HG03025 (cell line): ENCODE measurements at regions not wholly inside any gene's neighbourhood (a gene's known extent, or its start where the extent isn't known, plus 50 kb on each side); places are given as distances from the start of the nearest gene placed in this dataset.

Source experiments
- ATAC-seq: cut with Tn5 transposase; IDR thresholded peaks from one replicate; pipeline ENCODE4 v1.9.1; 2021; ENCODE audit warnings: mild to moderate bottlenecking, moderate library complexity; ENCODE audit not compliant: unreplicated experiment, low FRiP score

DNA sequence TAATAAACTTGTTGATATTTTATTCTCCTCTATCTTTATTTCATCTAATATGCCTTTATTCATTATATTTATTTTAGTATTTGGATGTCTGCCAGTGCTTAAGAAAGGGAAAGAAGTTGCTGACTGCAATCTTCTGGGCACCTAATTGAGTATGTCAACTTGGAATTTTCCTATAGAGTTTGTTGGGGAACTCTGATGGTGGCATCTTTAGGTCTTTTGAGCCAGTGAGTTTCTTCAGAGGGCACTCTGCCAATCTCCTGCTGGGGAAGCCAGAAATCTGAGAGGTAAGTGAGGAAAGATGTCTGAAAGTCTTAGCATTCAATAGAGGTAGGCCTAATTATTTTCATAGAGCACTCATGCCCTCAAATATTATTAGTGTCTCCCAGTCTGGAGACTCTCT, 475.0 kb downstream of the GABRG1 start:
- ATAC-seq, result no peak

DNA sequence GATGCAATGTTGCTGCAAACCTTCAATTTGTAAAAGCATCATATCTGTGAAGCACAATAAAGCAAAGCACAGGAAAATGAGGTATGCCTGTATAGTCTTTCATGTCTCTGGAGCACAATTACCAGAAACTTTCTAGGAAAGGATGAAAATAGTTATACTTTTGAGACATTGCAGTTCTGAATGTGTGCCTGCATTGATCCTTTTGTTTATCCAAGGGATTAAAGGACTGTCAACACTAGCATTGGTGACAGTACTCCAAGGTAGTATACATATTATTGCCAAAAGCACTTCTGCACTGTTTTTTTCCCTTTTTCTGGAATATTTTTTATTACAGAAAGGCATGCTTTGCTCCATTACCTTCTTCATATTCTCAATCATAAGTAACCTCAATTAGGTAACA, 476.0 kb downstream of the GABRG1 start:
- ATAC-seq, result no peak

DNA sequence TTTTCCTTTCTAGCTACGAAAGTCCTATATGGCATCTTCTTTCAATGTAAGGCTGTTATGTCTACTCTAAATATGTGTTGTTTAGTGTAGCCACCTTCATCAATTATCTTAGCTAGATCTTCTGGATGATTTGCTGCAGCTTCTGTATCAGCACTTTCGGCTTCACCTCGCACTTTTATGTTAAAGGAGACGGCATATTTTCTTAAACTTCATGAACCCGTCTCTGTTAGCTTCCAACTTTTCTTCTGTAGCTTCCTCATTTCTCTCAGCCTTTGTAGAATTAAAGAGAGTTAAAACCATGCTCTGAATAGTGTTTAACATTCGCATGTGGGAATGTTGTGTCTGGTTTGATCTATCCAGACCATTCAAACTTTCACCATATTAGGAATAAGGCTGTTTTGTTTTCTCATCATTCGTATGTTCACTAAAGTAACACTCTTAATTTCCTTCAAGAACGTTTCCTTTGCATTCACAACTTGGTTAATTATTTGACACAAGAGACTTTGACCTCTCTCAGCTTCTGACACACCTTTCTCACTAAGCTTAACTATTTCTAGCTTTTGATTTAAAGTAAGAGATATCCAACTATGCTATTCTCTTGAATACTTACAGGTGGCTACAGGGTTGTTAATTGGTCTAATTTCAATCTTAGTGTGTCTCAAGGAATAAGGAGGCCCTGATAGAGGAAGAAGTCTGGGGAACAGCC, 476.8 kb downstream of the GABRG1 start:
- no peak for ATAC-seq

DNA sequence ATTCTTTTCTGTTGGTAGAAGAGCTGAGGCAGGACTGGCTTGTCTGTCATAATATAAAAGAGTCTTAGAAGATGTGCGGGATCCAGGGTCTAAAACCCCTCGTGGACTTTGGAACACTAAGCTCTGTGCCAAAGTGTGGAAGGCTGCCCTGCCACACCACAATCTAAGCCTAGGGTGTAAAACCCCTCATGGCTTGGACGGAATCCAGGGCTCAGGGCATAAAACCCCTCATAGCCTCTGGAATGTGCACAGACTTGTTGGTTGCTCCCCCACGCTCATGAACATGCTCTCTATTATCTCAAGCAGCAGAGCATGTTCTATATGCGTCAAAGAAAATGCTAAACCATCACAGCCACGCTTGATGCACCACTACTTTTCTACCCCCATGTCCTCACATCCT, 483.6 kb downstream of the GABRG1 start:
- no peak for ATAC-seq

DNA sequence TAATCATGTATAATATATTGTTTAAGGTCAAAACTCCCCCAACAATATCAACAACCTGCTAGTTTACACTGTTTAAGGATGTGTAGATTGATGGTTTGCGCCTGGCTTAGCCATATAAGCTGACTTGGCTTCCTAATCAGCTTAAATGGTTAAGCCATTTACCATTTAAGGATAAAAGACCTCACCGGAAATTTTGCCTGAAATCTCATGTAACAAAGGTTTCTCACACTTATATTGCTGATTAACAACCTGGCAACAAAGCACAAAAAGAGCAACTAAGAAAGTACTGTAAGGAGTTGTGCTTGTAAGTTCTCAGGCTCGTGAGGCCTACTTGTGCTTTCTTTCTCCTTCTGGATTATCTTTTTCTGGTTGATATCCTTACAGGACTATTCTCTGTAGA, 485.2 kb downstream of the GABRG1 start:
- no peak for ATAC-seq

DNA sequence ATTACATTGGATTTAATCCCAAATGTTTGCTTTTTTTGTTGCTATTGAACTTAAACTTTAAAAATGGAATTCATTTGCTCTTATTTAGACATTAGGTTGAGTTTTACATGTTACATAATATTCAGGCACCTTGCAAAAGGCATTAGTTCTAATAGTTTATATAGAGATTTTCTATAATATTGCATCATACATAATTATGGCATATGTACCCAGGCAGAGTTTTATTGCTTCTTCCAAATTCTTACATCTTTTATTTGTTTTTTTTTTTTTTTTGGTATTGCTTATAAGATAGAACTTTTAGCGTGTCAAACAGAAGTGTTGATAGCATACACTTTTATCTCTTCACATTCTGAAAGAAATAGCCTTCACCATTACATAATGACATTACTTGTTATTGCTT, 487.7 kb downstream of the GABRG1 start:
- ATAC-seq, result no peak

DNA sequence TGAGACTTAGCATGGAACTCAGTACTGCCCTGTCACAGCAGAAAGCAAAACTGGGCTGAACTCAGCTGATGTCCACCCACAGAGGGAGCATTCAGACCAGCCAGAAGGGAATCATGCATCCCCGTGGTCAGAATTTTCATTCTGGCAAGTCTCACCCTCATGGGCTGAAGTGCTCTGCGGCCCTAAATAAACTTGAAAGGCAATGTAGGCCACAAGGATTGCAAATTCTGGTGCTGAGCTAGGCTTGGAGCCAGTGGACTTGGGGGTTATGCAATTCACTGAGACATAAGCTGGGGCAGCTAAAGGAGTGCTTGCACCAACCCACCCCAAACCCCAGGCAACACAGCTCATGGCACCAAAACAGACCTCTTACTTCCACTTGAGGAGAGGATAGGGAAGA, 494.1 kb downstream of the GABRG1 start:
- no peak for ATAC-seq

DNA sequence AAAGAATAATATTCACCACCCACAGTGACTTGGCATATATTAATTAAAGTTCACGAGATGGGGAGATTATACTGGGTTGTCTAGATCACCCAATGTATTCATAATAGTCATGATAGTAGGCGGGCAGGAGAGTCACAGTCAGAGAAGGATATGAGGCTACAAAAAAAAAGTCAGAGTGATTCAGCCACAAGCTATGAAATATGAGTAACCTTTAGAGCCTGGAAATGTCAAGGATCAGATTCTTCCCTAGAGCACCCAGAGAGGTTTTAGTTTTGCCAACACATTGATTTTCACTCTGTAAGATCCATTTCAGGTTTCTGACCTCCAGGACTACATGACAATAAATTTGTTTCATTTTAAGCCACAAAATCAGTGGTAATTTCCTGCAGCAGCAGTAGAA, 501.9 kb downstream of the GABRG1 start:
- ATAC-seq, result no peak

DNA sequence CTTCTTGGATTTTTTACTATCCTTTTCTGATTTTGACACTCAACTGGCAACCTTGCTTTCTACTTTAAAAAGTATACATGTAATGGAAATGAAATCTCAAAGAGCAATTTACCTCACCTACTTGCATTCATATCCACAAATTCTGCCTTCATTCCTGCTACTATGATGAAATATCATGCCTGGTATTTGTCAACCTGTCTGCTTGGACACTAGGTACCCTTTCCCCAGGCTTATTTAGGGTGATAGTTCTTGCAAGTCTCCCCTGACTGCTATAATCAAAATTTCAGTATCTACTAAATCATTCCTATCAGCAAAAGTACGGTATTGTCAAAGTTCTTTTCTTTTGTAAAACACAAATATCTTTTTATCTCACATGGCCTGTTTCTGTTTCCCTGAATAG, 503.0 kb downstream of the GABRG1 start:
- no peak for ATAC-seq

DNA sequence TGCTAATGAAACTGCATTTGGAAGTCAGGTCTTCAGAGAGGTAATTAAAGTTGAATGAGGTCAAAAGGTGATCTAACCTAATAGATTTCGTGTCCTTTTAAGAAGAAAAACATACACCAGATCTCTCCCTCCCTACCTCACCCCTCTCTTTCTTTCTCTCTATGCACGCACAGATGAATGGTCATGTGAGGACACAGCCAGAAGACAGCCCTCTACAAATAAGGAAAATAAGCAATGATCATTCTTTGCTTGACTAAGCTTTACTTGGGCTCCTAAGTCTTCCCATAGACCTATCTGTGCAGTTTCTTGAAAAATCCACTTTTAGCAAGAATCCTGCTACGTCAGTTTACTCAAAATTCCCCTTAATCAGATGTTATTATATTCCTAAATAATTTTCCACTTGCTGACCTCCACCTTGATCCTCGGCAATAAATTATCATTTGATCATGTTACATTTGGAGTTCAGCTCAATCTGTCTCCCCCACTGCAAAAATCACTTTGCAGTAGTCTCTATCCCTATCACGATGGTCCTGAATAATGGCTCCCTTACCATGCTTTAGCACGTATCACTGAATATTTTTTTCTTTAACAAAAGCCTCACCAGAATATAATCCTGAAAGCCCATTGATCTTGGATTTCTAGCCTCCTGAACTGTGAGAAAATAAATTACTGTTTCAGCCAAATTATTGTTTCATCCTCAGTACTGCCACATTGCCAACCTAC, 527.3 kb downstream of the GABRG1 start:
- ATAC-seq, result no peak

DNA sequence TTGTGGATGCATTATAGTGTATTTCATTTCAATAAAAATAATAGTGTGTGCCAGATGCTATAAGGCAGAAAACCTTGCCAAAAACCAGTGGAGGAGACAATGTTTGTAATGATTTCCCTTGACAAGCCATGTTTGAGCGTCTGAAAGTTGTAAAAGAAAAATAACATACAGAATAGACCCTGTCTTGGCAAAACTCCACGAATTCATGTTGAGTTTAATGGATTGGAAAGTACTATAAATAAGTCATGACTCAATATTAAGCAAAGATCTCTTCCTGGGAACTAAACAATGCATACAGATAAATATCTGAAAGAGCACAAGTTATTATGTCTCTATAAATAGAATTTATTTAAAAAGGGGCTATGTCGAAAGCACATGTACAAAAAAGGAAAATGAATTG, 543.5 kb downstream of the GABRG1 start:
- no peak for ATAC-seq

DNA sequence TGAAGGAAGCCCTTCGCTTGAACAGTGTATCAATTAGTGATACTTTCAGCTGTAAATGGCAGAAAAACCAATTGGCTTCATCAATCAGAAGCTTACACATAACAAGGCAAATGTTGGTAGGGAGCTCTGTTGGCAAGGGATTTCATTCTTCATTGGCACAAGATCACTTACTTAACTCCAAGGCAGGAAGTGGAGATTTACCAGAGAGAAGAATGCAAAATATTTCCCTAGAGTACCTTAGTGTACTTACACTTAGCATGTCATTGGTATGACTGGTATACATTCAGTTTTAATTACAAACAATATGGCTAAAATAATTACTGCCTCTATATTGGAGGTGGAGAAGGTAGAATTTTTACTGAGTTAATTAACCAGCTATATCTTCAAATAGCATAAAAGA, 545.0 kb downstream of the GABRG1 start:
- ATAC-seq, result no peak

DNA sequence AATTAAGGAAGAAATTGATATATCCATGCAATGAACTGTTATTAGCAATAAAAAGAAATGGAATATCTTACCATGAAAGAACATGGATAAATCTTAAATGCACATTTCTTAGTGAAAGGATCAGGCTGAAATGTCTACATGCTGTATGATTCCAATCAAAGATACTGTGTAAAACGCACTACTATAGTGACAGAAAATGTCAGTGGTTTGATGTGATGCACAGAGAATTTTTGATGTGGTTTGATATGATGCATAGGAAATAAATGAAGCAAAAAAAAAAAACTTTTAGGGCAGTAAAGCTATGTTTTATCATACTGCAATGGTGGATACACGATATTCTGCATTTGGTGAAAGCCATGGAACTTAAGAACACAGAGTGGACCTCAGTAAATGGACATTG, 547.6 kb downstream of the GABRG1 start:
- ATAC-seq, result no peak

DNA sequence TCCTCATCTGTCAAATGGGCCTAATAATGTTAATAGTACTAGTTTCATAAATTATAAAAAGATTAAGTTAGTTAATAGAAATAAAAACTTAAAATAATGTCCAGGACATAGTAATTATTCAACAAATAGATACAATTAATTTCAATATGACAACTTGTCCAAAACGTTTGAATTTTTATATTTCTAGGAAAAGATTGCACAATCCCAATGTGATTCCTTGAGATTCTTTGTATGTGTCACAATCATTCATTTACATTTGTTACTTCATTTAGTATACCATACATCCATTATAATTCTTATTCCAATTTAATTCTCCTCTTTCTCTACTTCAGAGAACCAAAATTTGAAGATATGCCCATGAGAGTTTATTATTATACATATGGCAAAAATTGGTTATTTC, 554.2 kb downstream of the GABRG1 start:
- no peak for ATAC-seq

DNA sequence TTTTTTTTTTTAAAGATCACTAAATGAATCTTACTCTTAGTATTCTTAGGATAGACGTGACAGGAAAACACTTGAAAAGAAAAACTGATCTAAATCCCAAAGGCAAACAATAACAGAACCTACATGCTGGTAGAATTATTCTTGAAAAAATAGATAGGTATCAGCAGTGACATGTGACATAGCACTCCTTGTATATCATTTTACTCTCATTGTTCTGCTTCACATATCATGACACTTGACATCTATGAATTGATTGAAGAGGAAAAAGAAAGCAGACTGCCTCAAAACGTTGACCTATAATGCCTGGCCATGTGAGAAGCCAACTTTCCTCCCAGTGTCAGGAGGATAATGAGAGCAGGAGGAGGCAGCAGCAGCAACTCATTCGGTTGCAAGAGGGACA, 555.2 kb downstream of the GABRG1 start:
- ATAC-seq, result no peak

DNA sequence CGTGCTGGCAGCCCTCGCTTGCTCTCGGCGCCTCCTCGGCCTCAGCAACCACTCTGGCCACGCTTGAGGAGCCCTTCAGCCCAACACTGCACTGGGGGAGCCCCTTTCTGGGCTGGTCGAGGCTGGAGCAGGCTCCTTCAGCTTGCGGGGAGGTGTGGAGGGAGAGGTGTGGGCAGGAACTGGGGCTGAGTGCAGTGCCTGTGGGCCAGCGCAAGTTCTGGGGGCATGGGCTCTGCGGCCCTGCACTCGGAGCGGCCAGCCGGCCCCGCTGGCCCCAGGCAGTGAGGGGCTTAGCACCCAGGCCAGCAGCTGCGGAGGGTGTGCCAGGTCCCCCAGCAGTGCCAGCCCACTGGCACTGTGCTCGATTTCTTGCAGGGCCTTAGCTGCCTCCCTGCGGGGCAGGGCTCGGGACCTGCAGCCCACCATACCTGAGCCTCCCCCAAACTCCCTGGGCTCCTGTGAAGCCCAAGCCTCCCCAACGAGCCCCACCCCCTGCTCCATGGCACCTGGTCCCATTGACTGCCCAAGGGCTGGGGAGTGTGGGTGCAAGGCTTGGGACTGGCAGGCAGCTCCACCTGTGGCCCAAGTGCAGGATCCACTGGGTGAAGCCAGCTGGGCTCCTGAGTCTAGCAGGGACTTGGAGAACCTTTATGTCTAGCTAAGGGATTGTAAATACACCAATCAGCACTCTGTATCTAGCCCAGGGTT, 556.8 kb downstream of the GABRG1 start:
- ATAC-seq, result no peak

DNA sequence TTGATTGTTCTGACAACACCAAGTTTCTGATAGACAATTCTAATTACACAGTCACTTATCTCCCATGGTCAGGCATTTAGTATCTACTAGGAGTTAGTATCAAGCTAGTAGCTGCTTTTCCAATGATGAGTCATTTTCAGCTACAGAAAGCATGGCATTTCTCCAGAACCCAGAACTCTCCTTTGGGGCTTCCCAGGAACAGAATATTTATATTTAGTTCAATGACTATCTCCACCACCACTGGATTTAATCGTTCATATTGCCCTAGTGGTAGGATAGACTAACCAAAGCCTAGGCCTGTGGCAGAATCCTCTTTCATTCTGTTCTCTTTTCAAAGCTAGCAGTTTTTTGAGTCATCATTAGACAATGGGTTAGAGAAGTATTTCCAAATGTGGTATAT, 569.4 kb downstream of the GABRG1 start:
- ATAC-seq, result no peak

DNA sequence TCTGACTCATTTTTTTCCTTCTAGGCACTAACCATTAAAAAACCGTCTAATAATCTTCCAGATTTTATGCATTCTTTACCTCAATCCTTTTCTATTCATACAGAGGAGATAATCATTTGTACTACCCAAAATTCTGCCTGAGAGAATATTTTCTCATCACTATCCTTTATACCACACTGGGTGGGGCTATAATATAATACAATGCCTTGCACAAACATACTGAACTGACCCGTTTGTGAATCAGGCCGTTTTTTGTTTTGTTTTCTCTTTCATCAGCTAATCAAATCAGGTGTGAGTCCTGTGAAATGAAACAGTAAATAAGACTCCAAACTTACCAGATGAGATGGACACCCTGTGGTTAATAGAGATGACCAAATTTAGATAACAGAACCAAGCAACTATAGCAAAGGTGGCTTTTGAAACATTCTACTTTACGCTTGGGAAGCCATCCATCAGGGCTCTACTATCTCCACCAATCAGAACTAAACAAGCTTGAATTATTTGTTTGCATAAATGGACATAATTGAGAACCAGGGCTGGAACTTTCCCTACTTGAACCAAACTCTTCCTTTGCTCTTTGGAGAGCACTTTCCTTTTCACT, 573.0 kb downstream of the GABRG1 start:
- peak; percentile 56 for ATAC-seq

DNA sequence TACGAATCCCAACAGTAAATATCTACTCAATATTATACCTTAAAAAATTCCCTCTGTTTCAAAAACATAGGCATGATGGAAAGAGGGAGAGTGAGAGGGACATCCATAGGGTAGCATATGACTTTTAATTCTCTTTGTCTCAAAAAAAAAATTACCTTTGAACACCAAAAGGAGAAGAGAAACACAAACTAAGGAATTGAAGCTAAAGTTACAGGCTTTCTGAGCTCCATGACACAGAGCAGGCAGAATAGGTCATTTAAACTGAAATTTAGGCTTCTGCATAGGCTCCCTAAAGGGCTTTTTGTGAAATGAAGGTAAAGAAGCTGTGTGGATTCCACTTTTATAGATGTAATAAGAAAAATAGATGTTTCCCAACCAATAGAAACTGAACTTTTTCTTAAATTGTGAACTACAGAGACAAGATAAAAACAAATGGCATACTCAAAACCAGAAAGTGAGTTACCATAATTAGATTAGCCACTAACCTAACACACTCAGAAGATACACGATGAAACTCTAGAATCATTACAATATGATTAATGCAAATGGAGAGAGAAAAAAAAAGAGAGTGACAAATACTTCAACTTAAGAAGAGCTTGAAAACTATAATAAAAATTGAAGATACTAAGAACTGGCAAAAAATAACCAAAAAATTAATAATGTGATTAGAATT, 584.6 kb downstream of the GABRG1 start:
- ATAC-seq, result peak; percentile 56

DNA sequence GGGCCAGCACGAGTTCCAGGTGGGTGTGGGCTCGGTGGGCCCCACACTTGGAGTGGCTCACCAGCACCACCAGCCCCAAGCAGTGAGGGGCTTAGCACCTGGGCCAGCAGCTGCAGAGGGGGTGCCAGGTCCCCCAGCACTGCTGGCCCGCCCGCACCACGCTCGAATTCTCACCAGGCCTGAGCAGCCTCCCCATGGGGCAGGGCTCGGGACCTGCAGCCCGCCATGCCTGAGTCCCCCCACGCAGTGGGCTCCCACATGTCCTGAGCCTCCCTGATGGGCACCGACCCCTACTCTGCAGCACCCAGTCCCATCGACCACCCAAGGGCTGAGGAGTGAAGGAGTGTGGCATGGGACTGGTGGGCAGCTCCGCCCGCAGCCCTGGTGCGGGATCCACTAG, 593.4 kb downstream of the GABRG1 start:
- ATAC-seq, result no peak

DNA sequence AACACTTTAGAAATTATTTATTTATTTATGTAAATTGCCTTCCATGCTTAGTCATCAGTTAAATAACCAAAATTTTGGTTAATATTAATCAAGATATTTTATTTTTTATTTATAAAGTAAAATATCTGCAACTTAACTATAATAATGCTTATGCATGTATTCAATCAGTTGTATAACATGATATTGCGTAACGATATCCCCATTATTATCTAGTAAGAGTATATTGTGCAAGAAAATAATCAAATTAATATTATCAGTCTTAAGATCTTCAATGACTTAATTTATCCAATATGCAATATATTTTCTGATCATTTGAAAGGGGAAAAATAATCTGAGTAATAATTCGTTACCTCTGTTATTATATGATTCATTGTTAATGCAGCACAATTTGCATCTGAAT, 596.7 kb downstream of the GABRG1 start:
- no peak for ATAC-seq
